ENCODE measurements at regions not wholly inside any gene's neighbourhood (a gene's known extent, or its start where the extent isn't known, plus 50 kb on each side); places are given as distances from the start of the nearest gene placed in this dataset.

DNA sequence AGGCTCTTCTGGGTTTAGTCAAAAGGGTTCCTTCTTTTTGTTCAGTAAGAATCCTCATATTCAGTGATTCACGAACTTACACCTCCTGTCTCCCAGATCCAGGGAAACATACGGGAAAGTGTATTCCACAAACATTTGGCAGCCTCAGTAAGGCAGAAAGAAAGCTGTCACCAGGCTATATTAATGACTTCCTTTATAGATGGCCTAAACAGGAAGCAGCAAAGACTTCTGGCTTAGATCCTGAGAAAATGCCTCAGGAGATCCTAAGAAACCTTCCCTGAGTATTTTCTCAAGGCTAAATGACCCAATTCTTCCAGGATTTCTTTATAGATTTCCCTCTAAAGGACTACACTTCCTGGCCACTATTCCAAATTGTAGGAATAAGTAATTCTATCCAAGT lies 1995.5 kb upstream of the CELF4 start:
- TF ChIP-seq EZH2 (IDR thresholded peaks at IDR 0.05), result no peak
- TF ChIP-seq, protein P1, sequence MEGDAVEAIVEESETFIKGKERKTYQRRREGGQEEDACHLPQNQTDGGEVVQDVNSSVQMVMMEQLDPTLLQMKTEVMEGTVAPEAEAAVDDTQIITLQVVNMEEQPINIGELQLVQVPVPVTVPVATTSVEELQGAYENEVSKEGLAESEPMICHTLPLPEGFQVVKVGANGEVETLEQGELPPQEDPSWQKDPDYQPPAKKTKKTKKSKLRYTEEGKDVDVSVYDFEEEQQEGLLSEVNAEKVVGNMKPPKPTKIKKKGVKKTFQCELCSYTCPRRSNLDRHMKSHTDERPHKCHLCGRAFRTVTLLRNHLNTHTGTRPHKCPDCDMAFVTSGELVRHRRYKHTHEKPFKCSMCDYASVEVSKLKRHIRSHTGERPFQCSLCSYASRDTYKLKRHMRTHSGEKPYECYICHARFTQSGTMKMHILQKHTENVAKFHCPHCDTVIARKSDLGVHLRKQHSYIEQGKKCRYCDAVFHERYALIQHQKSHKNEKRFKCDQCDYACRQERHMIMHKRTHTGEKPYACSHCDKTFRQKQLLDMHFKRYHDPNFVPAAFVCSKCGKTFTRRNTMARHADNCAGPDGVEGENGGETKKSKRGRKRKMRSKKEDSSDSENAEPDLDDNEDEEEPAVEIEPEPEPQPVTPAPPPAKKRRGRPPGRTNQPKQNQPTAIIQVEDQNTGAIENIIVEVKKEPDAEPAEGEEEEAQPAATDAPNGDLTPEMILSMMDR (IDR thresholded peaks at IDR 0.05), result no peak
- no peak for TF ChIP-seq EZH2phosphoT487 (IDR thresholded peaks at IDR 0.05)
